SK-N-MC (cell line): ENCODE measurements at regions not wholly inside any gene's neighbourhood (a gene's known extent, or its start where the extent isn't known, plus 50 kb on each side); places are given as distances from the start of the nearest gene placed in this dataset.
"Not testable (repeated sequence)": the region's sequence is repeated elsewhere in the genome, so short reads cannot be mapped to it uniquely, and the experiment has no call there.

ENCODE experiments used
- EZH2 ChIP-seq: fragments of 200-600 bp; sonication (generic); IDR thresholded peaks from one replicate; pipeline ENCODE4 v1.6.1; 2017; ENCODE audit warnings: antibody characterized with exemption
- POLR2AphosphoS5 ChIP-seq: IDR thresholded peaks from 2 replicates; pipeline ENCODE4 v1.6.1; 2012; ENCODE audit warnings: mild to moderate bottlenecking, low read depth, low read length, borderline replicate concordance

- TF ChIP-seq POLR2AphosphoS5, EZH2: not testable (repeated sequence)
These were observed 660.0 kb upstream of the DEFB115 start for GRCh38 chr20:30597429-30597828.
